CD4-positive, alpha-beta T cell (primary cell): ENCODE measurements at regions not wholly inside any gene's neighbourhood (a gene's known extent, or its start where the extent isn't known, plus 50 kb on each side); places are given as distances from the start of the nearest gene placed in this dataset.

Source experiments
- ATAC-seq: fragments of 200-7000 bp; cut with Tn5 transposase; one replicate; pipeline ENCODE4 v1.10.0; 2022; ENCODE audit warnings: mild to moderate bottlenecking; ENCODE audit not compliant: poor library complexity
- CTCF ChIA-PET: fragments of 350-600 bp; sonication (Branson Sonifier 250); formaldehyde crosslinking; loops from one replicate; lab custom pipeline; 2021; ENCODE audit warnings: antibody characterized with exemption, inconsistent platforms; lab: Charles Lee
- POLR2A ChIA-PET: fragments of 350-600 bp; sonication (Branson Sonifier 250); formaldehyde crosslinking; loops from one replicate; lab custom pipeline; 2021; ENCODE audit warnings: antibody characterized with exemption, inconsistent platforms; lab: Charles Lee
- DNase-seq, 14 experiments: peaks; one replicate each; pipeline ENCODE4 v3.0.0-alpha.2; 2013 to 2020; ENCODE audit warnings: mixed read lengths in 2 of 14
- H3K27ac ChIP-seq, 2 donors: one replicate each; pipeline versions ENCODE4 v1.5.1 to v1.7.0; 2013; ENCODE audit warnings: low read length in 2 of 2, low read depth in 1 of 2, mild to moderate bottlenecking in 1 of 2
- H3K27me3 ChIP-seq, 2 experiments: 1 replicate in 1 of 2; 2 replicates in 1 of 2; pipeline versions ENCODE4 v1.6.1 to v1.7.0; 2013; ENCODE audit warnings: low read length in 2 of 2, control low read depth in 1 of 2, mild to moderate bottlenecking in 1 of 2, moderate library complexity in 1 of 2; ENCODE audit not compliant: insufficient read depth in 2 of 2, control insufficient read depth in 1 of 2
- H3K36me3 ChIP-seq: one replicate; pipeline ENCODE4 v1.6.1; 2013; ENCODE audit warnings: low read length, control low read depth; ENCODE audit not compliant: insufficient read depth
- H3K4me1 ChIP-seq: one replicate; pipeline ENCODE4 v1.6.1; 2013; ENCODE audit warnings: low read length, control low read depth; ENCODE audit not compliant: insufficient read depth
- H3K4me3 ChIP-seq: one replicate; pipeline ENCODE4 v1.5.1; 2013; ENCODE audit warnings: mild to moderate bottlenecking, low read length, moderate library complexity
- H3K9me3 ChIP-seq, 2 experiments: 1 replicate in 1 of 2; 2 replicates in 1 of 2; pipeline versions ENCODE4 v1.6.1 to v1.7.0; 2013; ENCODE audit warnings: low read length in 2 of 2, mild to moderate bottlenecking in 2 of 2, control low read depth in 1 of 2, moderate library complexity in 1 of 2; ENCODE audit not compliant: control insufficient read depth in 1 of 2, insufficient read depth in 1 of 2
- H3K27ac Mint-ChIP-seq: one replicate; pipeline ENCODE4 v1.8.0; 2020; ENCODE audit warnings: mixed read lengths
- H3K27me3 Mint-ChIP-seq: one replicate; pipeline ENCODE4 v1.8.0; 2021; ENCODE audit warnings: mixed read lengths
- H3K36me3 Mint-ChIP-seq: one replicate; pipeline ENCODE4 v1.8.0; 2021; ENCODE audit warnings: low read depth, mixed read lengths
- H3K4me1 Mint-ChIP-seq: one replicate; pipeline ENCODE4 v1.8.0; 2021; ENCODE audit warnings: low read depth, mixed read lengths
- H3K4me3 Mint-ChIP-seq: one replicate; pipeline ENCODE4 v1.8.0; 2020; ENCODE audit warnings: mild to moderate bottlenecking, mixed read lengths
- H3K9me3 Mint-ChIP-seq: one replicate; pipeline ENCODE4 v1.8.0; 2020; ENCODE audit warnings: mixed read lengths
- intact Hi-C, 2 experiments: fragments of 100-400 bp; cut with DNase I in 1 of 2; cut with micrococcal nuclease in 1 of 2; formaldehyde crosslinking; loops; one replicate each; pipeline versions ENCODE4 v1.15.1 to v1.9.0; 2023 to 2025; cut with DNase I, micrococcal nuclease
- TF ChIP-seq, protein P1 (sequence below): fragments of 200-600 bp; IDR thresholded peaks from one replicate; pipeline ENCODE4 v1.8.0; 2022; ENCODE audit warnings: antibody characterized with exemption, mild to moderate bottlenecking

DNA sequence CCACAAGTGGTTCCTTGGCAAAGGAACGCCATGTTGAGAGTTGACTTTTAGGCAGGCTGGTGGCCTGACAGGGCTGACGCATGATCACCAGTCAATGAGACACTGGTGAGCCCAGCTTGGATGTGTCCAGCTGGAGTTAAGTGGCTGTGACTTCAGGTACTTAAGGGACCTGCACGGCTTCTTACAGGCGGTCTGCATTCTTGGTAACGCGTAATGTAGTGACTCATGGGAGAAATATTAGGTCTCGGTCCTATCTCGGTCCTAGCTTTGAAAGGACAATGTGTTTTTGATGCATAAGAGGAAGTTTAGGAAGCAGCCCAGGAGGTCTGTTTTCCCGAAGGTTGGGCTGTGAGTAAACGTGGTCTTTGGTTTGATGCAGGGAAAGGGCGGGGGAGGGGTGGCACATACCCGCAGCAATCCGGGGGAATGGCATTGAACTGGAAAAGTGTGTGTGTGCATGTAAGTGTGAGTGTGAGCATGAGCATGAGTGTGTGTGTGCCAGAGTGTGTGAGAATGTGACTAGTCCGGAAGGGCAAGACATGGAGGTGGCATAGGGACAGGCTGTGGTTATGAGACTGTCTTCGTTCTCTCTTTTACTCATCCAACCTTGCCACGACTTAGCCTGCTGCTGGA is 55.3 kb downstream of the FAM43A start:
- no peak overlapping the region for H3K4me3 ChIP-seq
- Mint-ChIP-seq H3K36me3 (no peaks in the 10 kb centered on the region), H3K27me3 (peaks cover 31% of the 10 kb centered on the region), H3K4me1 (no peaks in the 10 kb centered on the region), H3K27ac (no peak overlapping the region), H3K9me3 (no peaks in the 10 kb centered on the region), H3K4me3 (no peak overlapping the region)
- TF ChIP-seq, protein P1, sequence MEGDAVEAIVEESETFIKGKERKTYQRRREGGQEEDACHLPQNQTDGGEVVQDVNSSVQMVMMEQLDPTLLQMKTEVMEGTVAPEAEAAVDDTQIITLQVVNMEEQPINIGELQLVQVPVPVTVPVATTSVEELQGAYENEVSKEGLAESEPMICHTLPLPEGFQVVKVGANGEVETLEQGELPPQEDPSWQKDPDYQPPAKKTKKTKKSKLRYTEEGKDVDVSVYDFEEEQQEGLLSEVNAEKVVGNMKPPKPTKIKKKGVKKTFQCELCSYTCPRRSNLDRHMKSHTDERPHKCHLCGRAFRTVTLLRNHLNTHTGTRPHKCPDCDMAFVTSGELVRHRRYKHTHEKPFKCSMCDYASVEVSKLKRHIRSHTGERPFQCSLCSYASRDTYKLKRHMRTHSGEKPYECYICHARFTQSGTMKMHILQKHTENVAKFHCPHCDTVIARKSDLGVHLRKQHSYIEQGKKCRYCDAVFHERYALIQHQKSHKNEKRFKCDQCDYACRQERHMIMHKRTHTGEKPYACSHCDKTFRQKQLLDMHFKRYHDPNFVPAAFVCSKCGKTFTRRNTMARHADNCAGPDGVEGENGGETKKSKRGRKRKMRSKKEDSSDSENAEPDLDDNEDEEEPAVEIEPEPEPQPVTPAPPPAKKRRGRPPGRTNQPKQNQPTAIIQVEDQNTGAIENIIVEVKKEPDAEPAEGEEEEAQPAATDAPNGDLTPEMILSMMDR = no peak
- intact Hi-C loops = no loop called here
- POLR2A ChIA-PET = no interaction called here
- CTCF ChIA-PET = interaction anchor here (1.0 kb wide), 1 partner anchor 10 kb away, joined by 3 read pairs; no protein-coding TSS in a partner anchor
- no peak overlapping the region for H3K27ac ChIP-seq
- H3K27me3 ChIP-seq = peaks cover 10 to 13% of the 10 kb centered on the region in 2 experiments
- DNase-seq (no peak), ATAC-seq (no peak)
- no peaks in the 10 kb centered on the region for H3K4me1 ChIP-seq
- no peaks in the 10 kb centered on the region for H3K9me3 ChIP-seq
- no peaks in the 10 kb centered on the region for H3K36me3 ChIP-seq

GRCh38 chr3:194741916-194742315 is 56.2 kb downstream of the FAM43A start:
- no peak overlapping the region for H3K27ac ChIP-seq
- ATAC-seq (no peak), DNase-seq (no peak)
- no peaks in the 10 kb centered on the region for H3K36me3 Mint-ChIP-seq
- no peaks in the 10 kb centered on the region for H3K36me3 ChIP-seq
- TF ChIP-seq, protein P1 = no peak
- no peaks in the 10 kb centered on the region for H3K4me1 ChIP-seq
- no peaks in the 10 kb centered on the region for H3K9me3 Mint-ChIP-seq
- H3K4me3 ChIP-seq = no peak overlapping the region
- CTCF ChIA-PET = no interaction called here
- peaks cover 31% of the 10 kb centered on the region for H3K27me3 Mint-ChIP-seq
- POLR2A ChIA-PET = no interaction called here
- no peak overlapping the region for H3K27ac Mint-ChIP-seq
- no peaks in the 10 kb centered on the region for H3K9me3 ChIP-seq
- no peak overlapping the region for H3K4me3 Mint-ChIP-seq
- H3K27me3 ChIP-seq = peaks cover 7 to 13% of the 10 kb centered on the region in 2 experiments
- intact Hi-C loops = no loop called here
- no peaks in the 10 kb centered on the region for H3K4me1 Mint-ChIP-seq

GRCh38 chr3:194744826-194745225 is 59.1 kb downstream of the FAM43A start:
- ATAC-seq (no peak), DNase-seq (no peak)
- POLR2A ChIA-PET = no interaction called here
- peaks cover 0 to 3% of the 10 kb centered on the region in 2 experiments for H3K27me3 ChIP-seq
- no peaks in the 10 kb centered on the region for H3K36me3 Mint-ChIP-seq
- TF ChIP-seq, protein P1 = no peak
- no peaks in the 10 kb centered on the region for H3K4me1 ChIP-seq
- no peak overlapping the region for H3K27ac ChIP-seq
- no peak overlapping the region for H3K27ac Mint-ChIP-seq
- H3K9me3 ChIP-seq = no peaks in the 10 kb centered on the region
- peaks cover 19% of the 10 kb centered on the region for H3K27me3 Mint-ChIP-seq
- no peaks in the 10 kb centered on the region for H3K9me3 Mint-ChIP-seq
- intact Hi-C loops = no loop called here
- no peak overlapping the region for H3K4me3 ChIP-seq
- no peaks in the 10 kb centered on the region for H3K4me1 Mint-ChIP-seq
- CTCF ChIA-PET = no interaction called here
- no peak overlapping the region for H3K4me3 Mint-ChIP-seq
- H3K36me3 ChIP-seq = no peaks in the 10 kb centered on the region
